Lower lobe of right lung (tissue), 2 donors: ENCODE measurements at regions not wholly inside any gene's neighbourhood (a gene's known extent, or its start where the extent isn't known, plus 50 kb on each side); places are given as distances from the start of the nearest gene placed in this dataset.

Experiments used
- ATAC-seq, 2 donors: fragments of 200-7000 bp; cut with Tn5 transposase; one replicate each; pipeline ENCODE4 v1.9.1; 2020 to 2022; ENCODE audit warnings: mild to moderate bottlenecking in 2 of 2, moderate library complexity in 2 of 2
- DNase-seq: peaks from one replicate; pipeline ENCODE4 v3.0.0-alpha.2; 2020
- H3K27ac ChIP-seq: fragments of 200-600 bp; one replicate; pipeline ENCODE4 v1.8.0; 2022
- H3K27me3 ChIP-seq: fragments of 200-600 bp; one replicate; pipeline ENCODE4 v1.8.0; 2022; ENCODE audit warnings: low read depth
- H3K36me3 ChIP-seq: fragments of 200-600 bp; one replicate; pipeline ENCODE4 v1.8.0; 2022; ENCODE audit warnings: mild to moderate bottlenecking
- H3K4me1 ChIP-seq: fragments of 200-600 bp; one replicate; pipeline ENCODE4 v1.8.0; 2022
- H3K4me3 ChIP-seq: fragments of 200-600 bp; one replicate; pipeline ENCODE4 v1.8.0; 2022; ENCODE audit warnings: mild to moderate bottlenecking
- H3K9me3 ChIP-seq: fragments of 200-600 bp; one replicate; pipeline ENCODE4 v1.8.0; 2022
- CTCF ChIP-seq: fragments of 200-600 bp; IDR thresholded peaks from one replicate; pipeline ENCODE4 v1.8.0; 2022; ENCODE audit warnings: antibody characterized with exemption, mild to moderate bottlenecking
- intact Hi-C: fragments of 100-400 bp; cut with DNase I; formaldehyde crosslinking; loops from one replicate; pipeline ENCODE4 v1.11.0; 2022
- donor health status: DM: no; HTN: yes; CAD: no; lungs with severe emphysema.

DNA sequence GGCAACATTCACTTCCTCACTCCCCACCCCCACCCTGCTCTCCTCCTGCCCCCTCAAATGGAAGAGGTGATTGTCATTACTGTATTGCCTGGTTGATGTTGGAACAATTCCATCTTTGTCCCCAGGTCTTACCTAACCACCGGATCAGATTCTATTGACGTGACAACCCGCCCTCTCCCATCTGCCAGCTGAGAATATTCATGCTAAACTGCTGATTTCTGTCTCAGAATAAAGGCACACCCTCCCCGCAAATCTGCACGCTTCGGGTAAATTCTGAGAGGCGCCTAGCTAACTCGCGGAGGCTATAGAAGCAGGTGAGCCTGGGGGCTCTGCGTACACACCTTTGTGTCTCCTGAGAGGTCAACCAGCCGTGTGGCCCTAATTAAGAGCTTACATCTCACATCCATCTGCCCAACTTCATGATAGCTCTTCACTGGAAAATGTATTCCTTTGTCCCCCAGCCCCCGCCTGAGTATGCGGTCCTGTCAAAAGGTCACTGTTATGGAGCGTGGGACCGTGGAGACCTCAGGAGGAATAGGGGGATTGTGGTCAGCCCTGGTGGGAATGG, 1054.3 kb downstream of the VRK1 start:
- DNase-seq = no peak
- Histone ChIP-seq H3K27ac (no peak overlapping the region), H3K27me3 (no peaks in the 10 kb centered on the region), H3K4me1 (no peaks in the 10 kb centered on the region), H3K36me3 (no peaks in the 10 kb centered on the region), H3K9me3 (no peaks in the 10 kb centered on the region), H3K4me3 (no peak overlapping the region)
- TF ChIP-seq CTCF = no peak
- no peak for ATAC-seq
- intact Hi-C loops = no loop called here

GRCh38 chr14:97854918-97855317, 1057.7 kb downstream of the VRK1 start:
- H3K27ac ChIP-seq = no peak overlapping the region
- TF ChIP-seq CTCF = no peak
- H3K36me3 ChIP-seq = no peaks in the 10 kb centered on the region
- H3K4me1 ChIP-seq = no peaks in the 10 kb centered on the region
- ATAC-seq = no peak
- no peaks in the 10 kb centered on the region for H3K9me3 ChIP-seq
- H3K27me3 ChIP-seq = no peaks in the 10 kb centered on the region
- intact Hi-C loops = no loop called here
- no peak overlapping the region for H3K4me3 ChIP-seq
- no peak for DNase-seq

- no peak for ATAC-seq
- H3K4me1 ChIP-seq = no peaks in the 10 kb centered on the region
- intact Hi-C loops = no loop called here
- H3K27me3 ChIP-seq = no peaks in the 10 kb centered on the region
- no peak overlapping the region for H3K4me3 ChIP-seq
- no peak for DNase-seq
- no peak for TF ChIP-seq CTCF
- H3K27ac ChIP-seq = no peak overlapping the region
- no peaks in the 10 kb centered on the region for H3K36me3 ChIP-seq
- no peaks in the 10 kb centered on the region for H3K9me3 ChIP-seq
Measured at GRCh38 chr14:97866195-97866594, 1069.0 kb downstream of the VRK1 start.

GRCh38 chr14:97866664-97867063, 1069.5 kb downstream of the VRK1 start:
- H3K9me3 ChIP-seq = no peaks in the 10 kb centered on the region
- ATAC-seq = no peak
- H3K36me3 ChIP-seq = no peaks in the 10 kb centered on the region
- no peaks in the 10 kb centered on the region for H3K27me3 ChIP-seq
- DNase-seq = no peak
- H3K4me3 ChIP-seq = no peak overlapping the region
- intact Hi-C loops = no loop called here
- TF ChIP-seq CTCF = no peak
- no peak overlapping the region for H3K27ac ChIP-seq
- H3K4me1 ChIP-seq = no peaks in the 10 kb centered on the region

DNA sequence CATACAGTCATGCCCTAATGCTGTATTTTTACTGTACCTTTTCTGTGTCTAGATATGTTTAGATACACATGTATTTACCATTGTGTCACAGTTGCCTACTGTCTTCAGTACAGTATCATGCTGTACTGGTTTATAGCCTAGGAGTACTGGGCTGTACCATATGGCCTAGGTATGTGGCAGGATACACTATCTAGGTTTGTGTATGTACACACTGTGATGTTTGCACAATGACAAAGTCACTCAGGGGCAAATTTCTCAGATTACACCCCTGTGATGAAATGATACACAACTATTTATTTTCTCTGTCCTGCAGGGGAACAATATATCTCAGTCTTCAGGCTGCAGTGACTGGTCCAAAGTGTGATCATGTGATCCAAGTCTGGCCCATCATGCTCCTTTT, 1076.1 kb downstream of the VRK1 start:
- intact Hi-C loops = no loop called here
- DNase-seq (no peak), ATAC-seq (no peak)
- no peak overlapping the region for H3K4me3 ChIP-seq
- H3K9me3 ChIP-seq = no peaks in the 10 kb centered on the region
- no peaks in the 10 kb centered on the region for H3K4me1 ChIP-seq
- no peak overlapping the region for H3K27ac ChIP-seq
- no peaks in the 10 kb centered on the region for H3K36me3 ChIP-seq
- H3K27me3 ChIP-seq = no peaks in the 10 kb centered on the region
- no peak for TF ChIP-seq CTCF

DNA sequence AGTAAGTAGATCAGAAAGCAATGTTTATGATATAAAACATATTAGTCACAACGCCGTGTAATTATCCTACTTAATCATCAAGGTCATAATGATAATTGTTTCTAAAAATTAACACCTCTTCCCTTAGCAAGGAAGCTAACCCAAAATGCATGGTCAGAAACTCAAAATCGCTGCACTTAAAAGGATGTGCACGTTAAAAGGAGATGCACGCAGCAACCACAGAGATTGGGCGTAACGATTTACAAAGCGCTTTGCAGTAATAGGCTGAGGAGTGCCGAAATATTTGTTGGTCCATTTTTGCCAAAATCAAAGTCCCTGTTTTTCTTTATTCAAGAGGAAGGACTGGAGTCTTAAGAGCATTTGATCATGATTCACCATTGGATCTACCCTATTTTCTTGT, 1077.2 kb downstream of the VRK1 start:
- no peaks in the 10 kb centered on the region for H3K36me3 ChIP-seq
- H3K4me3 ChIP-seq = no peak overlapping the region
- TF ChIP-seq CTCF = no peak
- DNase-seq (no peak), ATAC-seq (no peak)
- no peaks in the 10 kb centered on the region for H3K9me3 ChIP-seq
- H3K27ac ChIP-seq = no peak overlapping the region
- no peaks in the 10 kb centered on the region for H3K27me3 ChIP-seq
- H3K4me1 ChIP-seq = no peaks in the 10 kb centered on the region
- intact Hi-C loops = no loop called here
